HFF-Myc (cell line): ENCODE measurements at regions not wholly inside any gene's neighbourhood (a gene's known extent, or its start where the extent isn't known, plus 50 kb on each side); places are given as distances from the start of the nearest gene placed in this dataset.
"Not testable (repeated sequence)": the region's sequence is repeated elsewhere in the genome, so short reads cannot be mapped to it uniquely, and the experiment has no call there.

Experiments used
- DNase-seq: peaks from one replicate; pipeline ENCODE4 v3.0.0-alpha.2; 2011; ENCODE audit warnings: low read depth; ENCODE audit errors: extremely low read depth
- H3K4me3 ChIP-seq: replicated peaks from 2 replicates; pipeline ENCODE4 v1.5.1; 2011; ENCODE audit warnings: low read depth, mild to moderate bottlenecking, control low read depth, low read length
- TF ChIP-seq, protein P1 (sequence below): IDR thresholded peaks from 2 replicates; pipeline ENCODE4 v1.5.1; 2012; ENCODE audit warnings: mild to moderate bottlenecking, low read depth, low read length, control low read depth; ENCODE audit errors: missing control alignments

DNA sequence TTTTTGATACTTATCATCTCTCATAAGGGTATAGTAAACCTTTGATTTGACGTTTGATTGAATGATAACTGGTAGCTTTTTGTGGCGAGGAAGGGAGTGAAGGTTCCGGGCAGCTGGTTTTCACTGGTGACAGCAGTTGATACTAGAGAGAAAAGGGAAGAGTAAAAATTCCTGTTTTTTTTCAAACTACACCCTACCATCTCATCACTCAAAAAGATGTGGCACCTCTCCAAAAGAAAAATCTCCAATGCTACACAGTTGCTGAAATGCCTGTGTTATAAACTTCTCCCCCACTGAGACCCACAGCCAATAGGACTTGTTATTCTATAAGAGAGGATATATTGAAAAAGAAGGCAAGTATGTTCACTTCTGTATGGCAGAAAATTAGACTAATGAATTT lies 154.0 kb downstream of the MAIP1 start:
- no peak overlapping the region for H3K4me3 ChIP-seq
- DNase-seq, result no peak
- TF ChIP-seq, protein P1, sequence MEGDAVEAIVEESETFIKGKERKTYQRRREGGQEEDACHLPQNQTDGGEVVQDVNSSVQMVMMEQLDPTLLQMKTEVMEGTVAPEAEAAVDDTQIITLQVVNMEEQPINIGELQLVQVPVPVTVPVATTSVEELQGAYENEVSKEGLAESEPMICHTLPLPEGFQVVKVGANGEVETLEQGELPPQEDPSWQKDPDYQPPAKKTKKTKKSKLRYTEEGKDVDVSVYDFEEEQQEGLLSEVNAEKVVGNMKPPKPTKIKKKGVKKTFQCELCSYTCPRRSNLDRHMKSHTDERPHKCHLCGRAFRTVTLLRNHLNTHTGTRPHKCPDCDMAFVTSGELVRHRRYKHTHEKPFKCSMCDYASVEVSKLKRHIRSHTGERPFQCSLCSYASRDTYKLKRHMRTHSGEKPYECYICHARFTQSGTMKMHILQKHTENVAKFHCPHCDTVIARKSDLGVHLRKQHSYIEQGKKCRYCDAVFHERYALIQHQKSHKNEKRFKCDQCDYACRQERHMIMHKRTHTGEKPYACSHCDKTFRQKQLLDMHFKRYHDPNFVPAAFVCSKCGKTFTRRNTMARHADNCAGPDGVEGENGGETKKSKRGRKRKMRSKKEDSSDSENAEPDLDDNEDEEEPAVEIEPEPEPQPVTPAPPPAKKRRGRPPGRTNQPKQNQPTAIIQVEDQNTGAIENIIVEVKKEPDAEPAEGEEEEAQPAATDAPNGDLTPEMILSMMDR, result no peak

DNA sequence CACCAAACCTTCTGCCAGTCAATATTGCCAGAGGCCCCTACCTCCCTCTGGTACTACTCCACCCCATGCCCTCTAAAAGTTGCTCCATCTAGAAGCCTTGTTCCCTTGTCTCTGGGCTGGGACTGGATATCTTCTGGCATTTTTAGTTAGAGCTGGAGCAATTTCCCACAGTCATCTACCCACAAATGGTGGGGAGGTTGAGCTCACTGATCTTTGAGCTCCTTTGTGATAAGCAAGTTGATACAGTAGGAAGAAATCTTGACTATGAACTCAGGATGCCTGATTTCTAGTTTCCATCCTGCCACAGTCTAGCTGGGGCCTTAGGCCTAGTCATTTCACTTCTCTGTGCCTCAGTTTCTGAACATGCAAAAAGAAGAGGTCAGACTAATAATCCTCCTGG lies 155.0 kb downstream of the MAIP1 start:
- no peak overlapping the region for H3K4me3 ChIP-seq
- TF ChIP-seq, protein P1, result no peak
- no peak for DNase-seq

DNA sequence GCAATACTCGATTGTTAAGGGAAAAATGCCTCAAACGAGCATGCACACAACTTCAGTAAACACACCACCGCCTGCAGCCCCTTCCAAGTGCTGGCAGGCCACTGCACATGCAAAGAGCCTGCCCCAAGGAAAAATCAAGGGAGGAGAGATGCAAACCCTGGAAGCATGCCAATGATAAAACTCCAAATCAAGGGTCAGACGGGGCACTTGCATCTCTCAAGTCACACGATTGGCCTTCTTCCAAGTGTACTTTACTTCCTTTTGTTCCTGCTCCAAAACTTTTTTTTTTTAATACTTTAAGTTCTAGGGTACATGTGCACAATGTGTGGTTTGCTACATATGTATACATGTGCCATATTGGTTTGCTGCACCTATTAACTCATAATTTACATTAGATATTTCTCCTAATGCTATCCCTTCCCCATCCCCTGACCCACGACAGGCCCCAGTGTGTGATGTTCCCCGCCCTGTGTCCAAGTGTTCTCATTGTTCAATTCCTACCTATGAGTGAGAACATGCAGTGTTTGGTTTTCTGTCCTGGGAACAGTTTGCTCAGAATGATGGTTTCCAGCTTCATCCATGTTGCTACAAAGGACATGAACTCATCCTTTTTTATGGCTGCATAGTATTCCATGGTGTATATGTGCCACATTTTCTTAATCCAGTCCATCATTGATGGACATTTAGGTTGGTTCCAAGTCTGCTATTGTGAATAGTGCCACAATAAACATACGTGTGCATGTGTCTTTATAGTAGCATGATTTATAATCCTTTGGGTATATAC lies 157.8 kb downstream of the MAIP1 start:
- DNase-seq, H3K4me3 ChIP-seq: not testable (repeated sequence)

DNA sequence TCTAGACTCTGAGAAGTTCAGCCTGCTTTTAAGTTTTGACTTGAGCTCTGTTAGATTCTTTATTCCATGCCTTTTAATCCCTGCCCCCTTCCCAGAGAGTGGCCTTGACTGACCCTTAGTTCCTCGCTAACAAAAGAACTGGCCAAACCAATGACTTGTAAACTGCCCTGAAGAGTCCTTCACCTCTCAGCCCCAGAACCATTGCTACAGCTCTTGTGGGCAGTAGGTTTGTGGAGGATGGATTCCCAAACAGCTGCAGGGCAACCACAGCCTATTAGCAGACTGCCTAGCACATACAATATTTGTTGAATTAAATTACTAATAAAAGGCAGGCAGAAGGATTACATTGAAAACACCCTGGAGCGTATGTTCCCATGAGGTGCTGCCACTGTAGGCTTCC lies 163.9 kb downstream of the MAIP1 start:
- TF ChIP-seq, protein P1, result no peak
- DNase-seq, result no peak
- H3K4me3 ChIP-seq, result no peak overlapping the region

DNA sequence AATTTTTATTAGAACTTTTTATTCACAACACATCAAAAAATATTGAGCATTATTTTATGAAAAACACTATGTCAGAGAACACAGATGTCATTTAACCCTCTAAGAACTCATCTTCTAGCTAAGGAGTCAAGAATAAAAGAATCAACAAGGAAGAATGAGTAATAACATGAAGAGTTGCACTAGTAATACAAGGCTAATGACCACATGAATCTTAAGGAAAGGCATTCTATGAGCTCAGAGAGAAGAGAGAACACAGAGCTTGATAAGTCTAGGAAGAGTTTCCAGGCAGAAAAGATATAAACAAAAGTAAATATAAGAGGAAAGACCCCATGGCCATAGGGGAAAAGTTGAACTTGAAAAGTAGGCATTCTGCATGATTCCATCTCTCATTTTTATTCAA lies 166.5 kb downstream of the MAIP1 start:
- H3K4me3 ChIP-seq, result no peak overlapping the region
- TF ChIP-seq, protein P1, result no peak
- DNase-seq, result no peak

DNA sequence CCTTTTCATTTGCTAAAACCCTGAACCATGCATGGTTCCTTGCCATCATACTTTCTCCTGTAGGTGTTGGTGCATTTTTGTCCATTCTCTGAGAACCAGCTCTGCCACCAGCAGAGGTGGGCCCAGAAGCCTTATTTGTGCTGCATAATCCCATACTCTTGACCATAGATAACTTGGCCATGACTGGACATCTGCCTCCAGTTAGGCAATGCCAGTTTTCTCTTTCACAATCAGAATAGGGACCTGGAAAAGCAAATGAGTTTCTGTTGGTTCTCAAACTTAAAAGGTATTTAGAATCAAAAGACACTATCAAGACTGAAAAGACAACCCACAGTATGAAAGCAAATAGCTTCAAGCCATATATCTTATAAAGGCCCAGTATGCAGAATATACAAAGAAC lies 167.3 kb downstream of the MAIP1 start:
- TF ChIP-seq, protein P1, result no peak
- no peak overlapping the region for H3K4me3 ChIP-seq
- no peak for DNase-seq

DNA sequence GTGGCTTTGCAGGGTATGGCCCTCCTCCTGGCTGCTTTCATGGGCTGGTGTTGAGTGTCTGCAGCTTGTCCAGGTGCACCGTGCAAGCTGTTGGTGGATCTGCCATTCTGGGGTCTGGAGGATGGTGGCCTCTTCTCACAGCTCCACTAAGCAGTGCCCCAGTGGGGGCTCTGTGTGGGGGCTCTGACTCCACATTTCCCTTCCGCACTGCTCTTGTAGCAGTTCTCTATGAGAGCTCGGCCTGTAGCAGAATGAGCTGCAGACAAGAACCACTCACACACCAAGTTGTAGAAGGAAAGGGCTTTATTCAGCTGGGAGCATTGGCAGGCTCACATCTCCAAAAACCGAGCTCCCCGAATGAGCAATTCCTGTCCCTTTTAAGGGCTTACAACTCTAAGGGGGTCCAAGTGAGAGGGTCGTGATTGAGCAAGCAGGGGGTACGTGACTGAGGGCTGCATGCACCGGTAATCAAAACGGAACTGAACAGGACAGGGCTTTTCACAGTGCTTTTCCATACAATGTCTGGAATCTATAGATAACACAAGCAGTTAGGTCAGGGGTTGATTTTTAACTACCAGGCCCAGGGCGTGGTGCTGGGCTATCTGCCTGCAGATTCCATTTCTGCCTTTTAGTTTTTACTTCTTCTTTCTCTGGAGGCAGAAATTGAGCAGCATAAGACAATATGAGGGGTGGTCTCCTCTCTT lies 169.4 kb downstream of the MAIP1 start:
- not testable (repeated sequence) for H3K4me3 ChIP-seq, DNase-seq
